ENCODE measurements at regions not wholly inside any gene's neighbourhood (a gene's known extent, or its start where the extent isn't known, plus 50 kb on each side); places are given as distances from the start of the nearest gene placed in this dataset.

DNA sequence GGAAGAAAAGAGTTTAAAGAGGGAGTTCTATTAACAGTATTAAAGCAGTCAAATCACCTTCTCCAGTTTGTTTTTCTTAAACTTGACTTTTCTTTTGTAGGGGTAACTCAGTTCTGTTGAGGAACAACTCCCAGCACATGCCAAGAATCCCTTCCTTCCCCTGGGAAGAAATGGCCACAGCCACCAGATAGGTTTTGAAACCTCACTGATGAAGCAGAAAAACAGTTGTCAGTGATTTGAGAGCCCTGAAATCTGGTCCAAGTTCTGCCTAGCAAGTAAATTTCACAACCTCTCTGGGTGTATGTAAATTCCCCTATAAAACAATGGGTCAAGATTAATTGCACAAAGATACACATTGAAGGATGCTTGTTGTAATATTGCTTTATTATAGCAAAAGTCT, 167.1 kb downstream of the DHX15 start:
- DNase-seq: no peak

DNA sequence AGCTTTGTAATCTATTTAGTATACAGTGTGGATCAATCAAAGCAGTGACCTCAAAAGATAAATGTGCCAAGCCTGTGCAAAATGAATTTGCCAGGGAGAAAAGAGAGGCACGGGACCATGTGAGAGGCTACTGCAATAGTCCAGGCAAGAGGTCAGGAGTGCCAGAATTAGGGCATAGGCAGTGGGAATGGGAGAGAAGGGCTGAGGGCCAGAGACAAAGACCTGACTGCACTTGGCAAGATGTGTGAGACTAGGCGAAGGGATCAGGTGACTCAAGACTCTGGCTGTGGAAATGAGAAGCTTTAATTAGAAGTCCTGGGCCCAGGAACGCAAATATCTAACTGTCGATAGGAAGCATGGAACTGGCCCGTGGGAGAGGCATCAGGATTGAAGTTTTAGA, 168.1 kb downstream of the DHX15 start:
- no peak for DNase-seq

DNA sequence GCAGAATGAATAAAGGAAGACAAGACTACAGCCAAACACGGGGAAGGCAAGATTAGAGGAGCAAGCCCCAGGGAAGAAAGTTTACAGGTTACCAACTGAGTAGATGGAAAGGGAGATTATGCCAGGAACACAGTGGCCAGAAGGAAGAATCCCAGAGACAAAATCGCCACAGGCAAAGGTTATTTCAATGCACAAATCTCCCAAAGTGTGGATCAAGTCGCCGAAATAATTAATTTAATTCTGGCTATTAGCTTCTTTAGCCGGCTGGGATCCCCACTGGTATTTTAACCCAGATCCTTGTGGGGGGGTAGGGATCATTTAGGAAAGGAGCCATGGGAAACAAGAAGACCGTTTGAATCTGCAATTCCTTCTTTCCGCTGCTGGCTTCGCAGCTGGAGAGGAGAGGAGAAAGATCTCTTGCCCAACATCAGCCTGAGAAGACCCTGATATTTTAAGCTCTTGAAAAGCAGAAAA, 171.0 kb downstream of the DHX15 start:
- no peak for DNase-seq

DNA sequence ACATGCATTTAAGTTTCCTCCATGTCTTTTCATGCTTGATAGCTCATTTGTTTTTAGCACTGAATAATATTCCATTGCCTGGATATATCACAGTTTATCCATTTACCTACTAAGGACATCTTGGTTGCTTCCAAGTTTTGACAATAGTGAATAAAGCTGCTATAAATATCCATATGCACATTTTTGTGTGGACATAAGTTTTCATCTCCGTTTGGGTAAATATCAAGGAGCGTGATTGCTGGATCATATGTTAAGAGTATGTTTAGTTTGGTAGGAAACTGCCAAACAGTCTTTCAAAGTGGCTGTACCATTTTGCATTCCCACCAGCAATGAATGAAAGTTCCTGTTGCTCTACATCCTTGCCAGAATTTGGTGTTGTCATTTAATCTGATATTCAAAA, 172.5 kb downstream of the DHX15 start:
- no peak for DNase-seq

DNA sequence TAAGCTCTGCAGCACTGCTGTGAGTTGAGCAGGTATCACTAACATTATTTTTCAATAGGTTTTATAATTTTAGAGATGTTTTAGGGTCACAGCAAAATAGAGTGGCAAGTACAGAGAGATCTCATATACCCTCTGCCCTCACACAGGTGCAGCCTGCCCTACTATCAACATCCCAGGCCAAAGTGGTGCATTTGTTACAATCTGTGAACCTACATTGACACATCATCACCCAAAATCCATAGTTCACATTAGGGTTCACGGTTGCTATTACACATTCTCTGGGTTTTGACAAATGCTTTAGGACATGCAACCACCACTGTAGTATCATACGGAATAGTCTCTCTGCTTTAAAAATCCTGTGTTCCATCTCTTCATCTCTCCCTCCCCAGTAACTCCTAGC, 173.1 kb downstream of the DHX15 start:
- no peak for DNase-seq

DNA sequence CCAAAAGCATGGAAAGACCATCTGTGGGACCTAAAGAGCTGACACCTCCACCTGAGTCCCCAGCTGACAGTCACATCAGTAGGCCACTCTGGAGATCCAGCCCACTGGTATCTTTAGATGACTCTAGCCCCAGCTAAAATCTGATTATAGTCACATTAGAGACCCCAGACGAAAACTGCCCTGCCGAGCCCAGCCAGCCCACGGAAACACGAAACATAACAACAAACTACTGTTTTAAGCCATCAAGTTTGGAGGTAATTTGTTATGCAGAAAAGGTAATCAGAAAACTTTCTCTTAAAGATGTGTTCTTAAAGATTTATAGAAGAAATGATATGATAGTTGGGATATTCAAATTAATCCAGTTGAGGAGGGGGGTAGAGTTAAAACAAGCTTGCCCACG, 175.7 kb downstream of the DHX15 start:
- no peak for DNase-seq

DNA sequence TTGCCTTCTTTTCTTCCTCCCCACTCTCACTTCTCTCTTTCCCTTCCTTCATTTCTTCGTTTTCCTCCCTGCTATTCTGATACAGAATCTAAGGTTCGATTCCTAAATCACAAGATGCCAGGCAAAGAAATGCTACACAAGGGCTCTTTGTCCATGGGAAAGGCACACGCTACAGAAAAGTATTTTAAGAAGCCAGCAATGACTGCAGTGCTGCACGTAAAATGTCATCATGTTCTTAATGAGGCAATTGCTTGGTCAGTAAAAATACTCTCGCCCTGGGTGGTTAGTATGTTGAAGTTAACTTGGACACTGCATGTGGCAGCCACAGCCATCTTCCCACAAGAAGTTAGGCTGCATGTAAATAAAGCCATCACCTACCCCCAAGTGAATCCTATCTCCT, 178.4 kb downstream of the DHX15 start:
- no peak for DNase-seq

DNA sequence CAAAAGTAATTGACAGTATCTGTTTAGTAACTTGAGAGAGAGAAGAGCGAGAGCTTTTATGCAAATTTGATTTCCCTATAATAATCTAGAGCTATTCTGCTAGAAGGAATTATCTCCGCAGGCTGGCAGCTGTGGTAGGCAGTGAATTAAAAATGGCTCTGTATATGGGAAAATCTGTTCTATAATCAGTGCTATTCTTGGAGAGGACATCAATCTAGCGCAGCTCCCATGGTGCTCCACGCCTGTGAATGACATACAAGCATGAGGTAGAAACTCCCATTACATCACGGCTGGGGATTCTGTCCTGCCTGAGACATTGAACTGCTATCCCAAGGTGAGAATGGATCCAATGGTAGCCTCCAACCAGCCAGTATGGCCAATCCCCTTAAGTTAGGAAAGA, 179.0 kb downstream of the DHX15 start:
- no peak for DNase-seq

DNA sequence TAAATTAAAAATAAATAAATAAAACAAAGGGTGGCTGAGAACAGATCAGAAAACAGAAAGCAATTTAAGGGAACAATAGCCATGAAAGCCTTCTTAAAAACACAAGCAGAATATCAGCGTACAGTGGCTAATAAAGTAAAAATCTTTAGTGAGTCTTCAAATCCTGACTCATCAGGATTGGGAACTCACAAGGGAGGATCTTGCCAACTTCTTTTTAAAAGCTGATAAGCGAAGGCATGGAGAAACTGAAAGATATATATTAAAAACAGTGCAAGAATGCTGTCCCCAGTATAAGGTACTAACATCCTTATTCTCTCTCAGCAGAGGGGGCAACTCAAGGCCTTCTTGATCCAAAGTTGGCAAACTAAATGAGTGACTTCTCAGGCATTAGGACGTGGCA, 180.1 kb downstream of the DHX15 start:
- no peak for DNase-seq

DNA sequence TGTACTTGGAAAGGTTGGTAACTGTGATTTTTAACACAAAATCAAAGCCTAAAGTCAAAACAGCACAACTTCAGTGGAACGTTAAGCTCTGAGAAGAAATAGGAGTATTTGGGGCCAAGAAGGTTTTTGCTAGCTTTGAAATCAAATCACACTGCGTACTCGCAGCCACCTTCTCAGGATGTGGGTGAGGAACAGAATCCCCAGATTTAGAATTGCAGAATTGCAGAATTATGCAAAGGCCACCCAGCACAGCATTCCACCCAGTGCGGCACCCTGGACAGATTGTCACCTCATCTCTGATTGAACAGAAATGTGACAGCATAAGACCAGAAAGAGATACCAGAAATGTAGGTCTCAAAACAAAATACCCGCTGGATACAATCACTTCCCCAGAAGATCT, 181.1 kb downstream of the DHX15 start:
- DNase-seq: no peak

DNA sequence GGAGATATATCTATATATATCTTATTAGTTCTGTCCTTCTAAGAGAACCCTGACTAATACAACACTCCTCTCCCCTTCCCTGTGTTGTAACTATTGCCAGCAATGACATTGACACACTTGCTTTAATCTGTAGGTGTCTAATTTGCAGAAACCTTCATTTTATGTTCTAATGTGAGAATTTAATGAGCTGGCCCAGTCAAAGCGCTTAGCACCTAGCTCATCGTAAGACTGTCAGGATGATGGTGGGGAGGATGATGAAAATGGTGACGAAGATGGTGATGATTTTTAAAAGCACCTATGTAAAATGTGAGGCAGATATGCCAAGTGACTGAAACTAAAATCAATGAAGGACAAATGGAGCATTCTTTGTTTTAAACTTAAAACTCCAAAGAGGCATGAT, 183.8 kb downstream of the DHX15 start:
- DNase-seq: no peak

DNA sequence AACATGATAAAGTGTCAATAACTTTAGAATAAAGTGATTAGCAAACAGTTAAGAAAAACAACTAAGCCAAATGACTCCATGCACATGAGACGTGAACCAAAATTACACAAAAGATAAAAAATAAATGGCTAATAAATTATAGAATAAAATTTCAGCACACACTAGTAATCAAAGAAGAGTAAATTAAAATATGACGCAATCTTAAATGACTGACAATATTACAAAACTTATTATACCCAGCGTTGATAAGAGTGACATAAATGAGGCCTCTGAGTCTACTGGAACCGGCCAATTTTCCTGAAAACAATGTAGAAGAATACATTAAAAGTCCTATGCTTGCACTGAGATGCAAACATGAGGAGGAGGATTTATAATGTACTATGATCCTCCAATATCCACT, 187.4 kb downstream of the DHX15 start:
- DNase-seq: no peak

DNA sequence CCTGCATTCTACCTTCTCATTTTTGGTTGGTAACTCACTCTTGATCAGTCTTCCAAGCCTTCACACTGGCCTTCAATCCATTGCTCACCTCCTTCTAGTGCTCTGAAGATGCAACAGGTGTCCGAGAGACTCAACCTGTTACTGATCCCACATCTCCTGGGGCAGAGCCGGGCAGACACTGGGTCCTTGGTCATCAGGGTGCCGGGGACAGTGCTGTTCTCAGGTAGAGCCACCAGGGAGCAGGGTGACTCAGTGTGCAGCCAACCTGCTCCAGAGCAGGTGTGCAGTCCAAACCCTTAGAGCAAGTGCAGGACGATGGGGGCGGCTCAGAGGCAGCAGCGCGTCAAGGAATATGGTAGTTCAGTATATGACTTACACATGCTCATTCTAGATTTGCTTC, 188.4 kb downstream of the DHX15 start:
- DNase-seq: no peak

DNA sequence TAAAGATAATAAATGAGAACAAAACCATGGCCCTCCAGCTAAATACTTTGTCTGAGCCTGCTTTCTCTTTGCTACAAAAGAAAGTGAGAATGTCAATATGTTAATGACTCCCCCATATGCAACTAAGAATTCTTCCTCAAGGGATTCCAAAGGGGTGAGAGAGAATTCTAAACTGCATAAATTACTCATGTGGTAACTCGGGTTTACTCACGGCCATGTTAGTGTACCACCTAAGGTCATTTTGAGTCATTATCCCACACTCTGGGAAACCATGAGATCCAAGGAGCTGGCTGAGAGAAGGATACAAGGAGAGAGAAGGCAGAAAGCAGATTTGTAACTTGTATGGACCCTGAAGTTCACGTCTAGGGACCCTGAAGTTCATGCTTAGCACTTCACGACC, 190.3 kb downstream of the DHX15 start:
- DNase-seq: no peak

DNA sequence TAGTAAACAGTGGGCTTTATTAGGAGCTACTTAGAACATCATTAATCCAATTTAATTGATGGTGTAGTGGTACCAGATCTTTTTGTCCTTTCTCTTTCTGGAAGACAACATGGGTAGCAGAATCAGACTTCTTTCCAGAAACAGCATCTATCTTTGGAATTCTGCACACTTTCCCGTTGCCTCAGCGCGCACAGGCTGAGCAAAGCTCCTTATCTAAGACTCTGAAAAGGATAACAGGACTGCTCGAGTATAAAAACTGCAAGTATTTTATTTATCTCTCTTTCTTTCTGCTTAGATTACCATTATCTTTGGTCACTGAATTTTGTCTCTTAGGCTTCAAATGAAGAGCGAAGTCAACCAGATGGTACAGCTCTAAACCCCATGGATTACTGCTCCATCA, 191.7 kb downstream of the DHX15 start:
- no peak for DNase-seq

DNA sequence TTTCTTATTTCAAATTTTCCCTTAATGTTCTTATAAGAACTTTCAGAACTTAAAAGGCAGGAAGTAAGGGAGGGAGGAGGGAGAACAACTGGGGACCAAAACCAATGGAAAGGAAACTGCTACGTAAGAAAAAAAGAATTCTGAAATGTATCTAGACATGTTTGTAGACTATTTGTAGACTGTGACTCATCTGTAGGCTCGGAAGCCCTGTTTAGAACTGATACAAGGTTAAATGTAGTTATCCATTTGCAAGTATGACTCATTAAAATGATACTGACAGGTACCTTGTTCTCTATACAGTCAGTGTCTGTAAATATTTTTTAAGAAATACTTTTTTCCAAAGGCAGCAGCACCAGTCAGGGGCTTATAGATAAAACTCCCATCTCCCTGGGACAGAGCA, 202.0 kb downstream of the DHX15 start:
- DNase-seq: no peak

DNA sequence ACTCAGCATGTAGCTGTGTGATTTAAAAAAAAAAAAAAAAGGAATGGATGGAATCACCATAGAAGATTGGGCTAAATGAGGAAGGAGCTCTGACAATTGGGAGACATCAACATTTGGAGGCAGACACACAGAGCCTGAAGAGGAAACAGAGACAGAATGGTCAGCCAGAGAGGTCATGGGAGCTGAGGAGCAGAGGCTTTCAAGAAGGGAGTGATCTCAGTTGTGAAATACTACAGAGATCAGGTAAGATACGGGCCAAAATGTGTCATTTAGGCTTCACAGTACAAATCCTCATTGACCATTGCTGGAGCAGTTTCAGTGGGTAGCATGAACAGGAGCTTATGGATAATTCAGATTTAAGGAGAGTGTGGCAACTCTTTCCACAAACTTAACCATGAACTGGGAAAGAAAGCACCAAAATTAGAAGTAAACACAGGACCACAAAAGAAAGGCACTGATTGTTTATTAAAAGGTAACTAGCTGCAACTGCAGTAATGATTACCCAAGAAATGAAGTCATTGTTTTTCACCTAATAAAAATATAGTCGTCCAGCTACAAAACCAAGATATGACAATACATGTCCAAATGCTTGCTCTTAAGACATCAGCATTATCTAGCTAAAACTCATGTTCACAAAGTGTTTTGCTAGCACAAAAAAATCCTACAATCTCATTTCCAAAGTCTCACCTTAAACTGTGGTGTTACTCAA, 203.2 kb downstream of the DHX15 start:
- no peak for DNase-seq

DNA sequence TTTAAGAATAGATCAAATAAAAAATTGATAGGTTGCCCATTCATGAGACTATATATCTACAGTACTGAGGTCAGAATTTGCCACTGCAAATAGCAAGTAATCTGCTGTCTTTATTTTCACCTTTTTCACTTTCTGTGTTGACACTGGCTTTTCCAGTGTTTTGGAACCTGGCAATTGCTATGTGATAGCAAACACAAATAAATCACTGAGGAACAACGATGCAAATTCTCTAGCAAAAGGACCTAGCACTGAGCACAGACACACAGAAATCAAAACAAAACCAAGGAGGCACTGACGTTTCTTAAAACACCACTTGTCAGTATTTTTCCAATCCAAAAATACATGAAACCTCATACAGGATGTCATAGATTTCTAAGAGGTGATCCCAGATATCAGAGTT, 210.7 kb downstream of the DHX15 start:
- DNase-seq: no peak

DNA sequence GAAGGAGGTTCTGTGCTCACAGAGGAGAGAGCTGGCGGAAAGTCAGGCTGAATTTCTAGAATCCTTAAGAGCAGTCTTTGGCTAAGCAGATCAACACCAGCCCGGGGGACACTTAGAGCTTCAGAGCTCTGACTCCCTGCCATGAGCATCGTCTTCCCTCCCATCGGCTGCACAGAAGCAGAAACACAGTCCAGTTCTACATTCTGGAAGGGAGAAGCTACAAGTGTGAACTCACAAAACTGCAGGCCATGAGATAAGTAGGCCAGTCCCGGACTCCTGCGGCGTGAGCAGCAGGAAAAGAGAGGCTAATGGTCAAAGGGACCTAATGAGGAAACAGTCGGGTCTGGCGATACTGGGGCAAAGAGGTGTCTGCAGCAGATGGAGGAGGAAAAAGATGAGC, 211.5 kb downstream of the DHX15 start:
- no peak for DNase-seq

DNA sequence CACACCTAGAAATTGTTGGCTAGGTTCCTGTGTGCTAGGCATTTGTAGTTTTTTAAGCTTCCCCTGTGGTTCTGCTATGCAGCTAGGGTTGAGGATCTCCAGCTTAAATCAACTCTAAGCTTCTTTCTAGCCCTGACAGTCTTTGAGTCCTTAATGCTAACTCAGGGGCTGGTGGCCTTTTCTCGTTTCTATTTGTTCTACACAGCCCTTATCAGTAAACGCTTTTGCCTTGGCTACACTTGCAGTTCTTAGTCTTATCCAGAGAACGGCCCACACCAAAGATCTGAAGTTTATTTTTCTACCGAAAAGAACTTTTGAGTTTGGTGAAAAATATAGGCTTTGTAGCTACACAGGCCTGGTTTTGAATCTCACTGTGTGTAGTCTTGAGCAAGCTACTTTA, 212.0 kb downstream of the DHX15 start:
- DNase-seq: no peak

DNA sequence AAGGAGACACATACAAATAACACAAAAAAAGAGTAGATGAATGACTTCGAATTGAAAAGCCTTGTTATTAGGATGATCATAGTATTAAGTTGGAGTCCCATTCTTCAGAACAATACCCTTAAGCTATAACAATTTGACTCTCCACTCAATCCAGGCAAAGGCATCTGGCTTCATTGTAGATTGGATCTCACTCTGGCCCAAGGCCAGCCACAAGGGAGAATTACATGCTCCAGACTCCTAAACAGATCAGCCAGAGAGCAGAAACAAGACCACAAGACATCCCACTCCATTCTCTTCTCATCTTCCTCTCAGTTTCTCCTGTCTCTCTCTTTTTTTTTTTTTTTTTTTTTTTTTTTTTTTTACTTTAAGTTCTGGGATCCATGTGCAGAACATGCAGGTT, 213.9 kb downstream of the DHX15 start:
- no peak for DNase-seq

DNA sequence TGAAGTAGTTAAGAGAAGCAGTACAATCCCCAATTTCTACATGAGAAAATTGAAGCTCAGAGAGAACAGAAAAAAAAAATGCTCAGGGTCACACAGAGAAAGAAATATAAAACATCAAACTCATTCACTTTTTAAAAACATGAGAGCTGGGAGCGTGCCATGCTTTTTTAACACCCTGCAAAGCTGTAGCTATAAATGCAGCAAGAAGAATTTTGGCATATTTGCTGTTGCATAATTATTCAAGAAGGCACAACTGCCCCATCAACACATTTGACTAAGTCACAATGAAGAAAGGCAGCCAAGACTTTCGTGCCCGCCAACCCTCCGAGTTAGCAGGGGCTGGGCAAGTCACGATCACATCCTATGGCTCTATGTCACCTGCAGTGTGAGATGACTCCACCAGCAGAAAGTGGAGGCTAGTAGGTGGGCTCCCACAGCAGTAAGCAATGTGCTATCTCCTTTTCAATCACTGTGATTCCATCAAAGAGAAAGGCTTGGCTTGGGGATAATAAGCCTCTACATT, 214.8 kb downstream of the DHX15 start:
- no peak for DNase-seq

DNA sequence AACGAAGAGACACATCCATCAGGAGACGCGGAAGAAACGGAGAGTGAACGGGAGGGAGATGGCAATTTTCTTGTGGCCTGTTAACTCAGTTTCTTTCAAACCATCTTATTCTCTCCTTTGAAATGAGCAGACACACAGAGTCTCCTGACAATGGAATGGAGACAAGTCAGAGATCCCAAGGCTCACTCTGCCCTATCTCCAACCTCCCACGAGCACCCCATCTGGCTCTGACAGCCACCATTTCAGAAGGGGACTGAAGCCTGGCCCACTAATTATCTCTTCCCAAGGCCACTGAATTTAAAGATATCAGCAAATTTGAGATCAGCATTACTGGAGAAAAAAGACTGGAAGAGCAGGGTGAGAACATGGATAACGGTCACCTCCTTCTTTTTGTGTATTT, 215.6 kb downstream of the DHX15 start:
- DNase-seq: no peak

DNA sequence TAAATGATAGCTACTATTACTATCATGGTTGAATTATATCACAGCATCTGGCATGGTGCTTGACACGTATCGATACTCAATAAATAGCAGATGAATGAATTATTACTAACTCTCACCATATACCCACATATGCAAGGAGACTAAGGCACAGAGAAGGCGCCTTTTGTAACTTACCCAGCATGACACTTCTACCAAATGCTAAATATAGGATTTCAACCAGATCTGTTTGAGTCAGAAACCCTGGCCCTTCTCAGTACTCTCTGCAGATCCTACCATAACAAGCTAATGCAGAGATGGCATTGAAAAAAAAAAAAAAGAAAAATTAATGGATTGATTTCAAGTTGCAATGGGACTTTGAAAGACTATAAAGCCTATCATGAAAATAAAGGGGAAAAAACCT, 219.5 kb downstream of the DHX15 start:
- no peak for DNase-seq

DNA sequence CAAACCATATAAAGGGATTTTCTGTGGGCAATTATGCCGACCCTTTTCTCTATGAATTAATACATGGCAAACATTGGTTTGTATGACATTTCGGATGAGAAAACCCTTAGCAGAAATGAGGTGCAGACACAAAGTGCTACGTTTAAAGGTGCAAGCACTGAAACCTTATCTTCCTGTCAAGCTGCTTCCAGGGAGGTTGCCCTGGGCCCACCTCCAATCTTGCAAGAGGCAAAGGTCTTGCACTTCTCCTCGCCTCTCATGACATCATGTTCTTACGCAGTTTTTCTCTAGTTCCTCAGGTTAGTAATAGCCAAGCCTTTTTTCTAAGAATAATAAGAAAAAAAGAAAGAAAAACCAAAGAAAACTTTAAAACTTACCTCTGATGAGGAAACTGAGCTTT, 220.1 kb downstream of the DHX15 start:
- DNase-seq: no peak

Measured in activated T-cell treated with anti-CD3 and anti-CD28 coated beads for 4 hours (primary cell).